ENCODE measurements at regions not wholly inside any gene's neighbourhood (a gene's known extent, or its start where the extent isn't known, plus 50 kb on each side); places are given as distances from the start of the nearest gene placed in this dataset.

DNA sequence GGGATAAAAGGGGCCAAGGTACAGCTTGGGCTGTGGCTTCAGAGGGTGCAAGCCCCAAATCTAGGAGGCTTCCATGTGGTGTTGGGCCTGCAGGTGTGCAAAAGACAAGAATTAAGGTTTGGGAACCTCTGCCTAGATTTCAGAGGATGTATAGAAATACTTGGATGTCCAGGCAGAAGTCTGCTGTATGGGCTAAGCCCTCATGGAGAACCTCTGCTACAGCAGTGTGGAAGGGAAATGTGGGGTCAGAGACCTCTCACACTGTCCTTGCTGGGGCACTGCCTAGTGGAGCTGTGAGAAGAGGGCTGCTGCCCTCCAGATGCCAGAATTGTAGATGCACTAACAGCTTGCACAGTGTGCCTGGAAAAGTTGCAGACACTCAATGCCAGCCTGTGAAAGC is 880.6 kb upstream of the ID2 start:
- RAD21 ChIA-PET (ENCODE audit: low non-redundant PET in 1 of 2, low total read pairs in 2 of 2, uncharacterized antibody in 2 of 2, unreplicated experiment in 2 of 2), result no interaction called here
- H3K9ac ChIP-seq (ENCODE audit: low read length), result no peak overlapping the region
- POLR2A ChIA-PET, result no interaction called here
- H3K27ac ChIP-seq (ENCODE audit: low read depth, low read length), result no peak overlapping the region
- DNase-seq (ENCODE audit: low read depth, low spot score) (no peak), ATAC-seq (no peak)
- intact Hi-C loops (cut with micrococcal nuclease), result no loop called here
- no peak overlapping the region for H2AFZ ChIP-seq (ENCODE audit: low read depth, low read length, poor library complexity, severe bottlenecking)
- H3K4me3 ChIP-seq (replicated peaks in 1 of 2; ENCODE audit: low read depth in 1 of 2, low read length in 2 of 2), result no peak overlapping the region
- BruUV-seq (replicated peaks), result no TSS peak
- CTCF ChIA-PET, result no interaction called here
- H3K27me3 ChIP-seq (ENCODE audit: insufficient read depth, low read length), result no peaks in the 10 kb centered on the region
- TF ChIP-seq CBX3 (IDR thresholded peaks at IDR 0.05; ENCODE audit: low read depth) (no peak), SRF (IDR thresholded peaks at IDR 0.05; ENCODE audit: low read depth) (no peak), EZH2 (IDR thresholded peaks at IDR 0.05) (no peak), RAD21 (IDR thresholded peaks at IDR 0.05; ENCODE audit: low read depth) (no peak), SIN3A (IDR thresholded peaks at IDR 0.05; ENCODE audit: low read depth) (no peak), TCF7L2 (IDR thresholded peaks at IDR 0.05; ENCODE audit: borderline replicate concordance, extremely low read depth, insufficient read depth, insufficient read length) (no peak), JUND (IDR thresholded peaks at IDR 0.05) (no peak), EZH2phosphoT487 (IDR thresholded peaks at IDR 0.05; ENCODE audit: borderline replicate concordance) (no peak), EGR1 (IDR thresholded peaks at IDR 0.05; ENCODE audit: low read depth) (no peak)
- TF ChIP-seq, protein P1, sequence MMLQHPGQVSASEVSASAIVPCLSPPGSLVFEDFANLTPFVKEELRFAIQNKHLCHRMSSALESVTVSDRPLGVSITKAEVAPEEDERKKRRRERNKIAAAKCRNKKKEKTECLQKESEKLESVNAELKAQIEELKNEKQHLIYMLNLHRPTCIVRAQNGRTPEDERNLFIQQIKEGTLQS (IDR thresholded peaks at IDR 0.05), result no peak
- no peaks in the 10 kb centered on the region for H3K79me2 ChIP-seq (ENCODE audit: insufficient read depth, low read length)
- H3K4me1 ChIP-seq (ENCODE audit: control insufficient read depth in 1 of 2, insufficient read depth in 2 of 2, low read length in 2 of 2), result no peaks in the 10 kb centered on the region
- H3K9me2 ChIP-seq (ENCODE audit: insufficient read depth), result no peaks in the 10 kb centered on the region
- no peaks in the 10 kb centered on the region for H4K20me1 ChIP-seq (ENCODE audit: insufficient read depth)
- no peak overlapping the region for H3K4me2 ChIP-seq (ENCODE audit: low read length)
- no peaks in the 10 kb centered on the region for H3K9me3 ChIP-seq (ENCODE audit: control insufficient read depth in 1 of 2, insufficient read depth in 1 of 2, low read depth in 1 of 2, low read length in 2 of 2)
- no peaks in the 10 kb centered on the region for H3K36me3 ChIP-seq (ENCODE audit: control insufficient read depth in 1 of 2, insufficient read depth in 2 of 2, low read length in 2 of 2)

DNA sequence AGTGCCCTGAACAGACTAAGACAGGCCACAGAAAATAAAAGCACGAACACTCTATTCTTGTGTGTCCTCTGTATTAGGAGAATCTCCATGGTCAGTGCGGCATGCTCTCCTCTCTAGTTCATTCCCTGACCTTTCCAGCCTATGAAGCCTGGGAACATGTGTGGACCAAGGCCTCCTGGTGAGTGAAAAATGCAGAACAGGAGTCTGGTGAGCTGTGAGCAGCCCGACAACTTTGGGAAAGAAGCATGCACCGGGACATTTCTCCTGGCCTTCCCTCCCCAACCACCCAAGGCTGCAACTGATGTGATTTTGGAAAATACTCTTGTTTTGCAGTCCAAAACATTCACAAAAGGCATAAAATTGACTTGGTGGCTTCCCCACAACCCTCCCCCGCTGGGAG is 878.3 kb upstream of the ID2 start:
- ChIA-PET POLR2A (no interaction called here), RAD21 (ENCODE audit: low non-redundant PET in 1 of 2, low total read pairs in 2 of 2, uncharacterized antibody in 2 of 2, unreplicated experiment in 2 of 2) (no interaction called here), CTCF (no interaction called here)
- no peak overlapping the region for H3K9ac ChIP-seq (ENCODE audit: low read length)
- TF ChIP-seq YY1 (IDR thresholded peaks at IDR 0.05; ENCODE audit: extremely low read depth, insufficient replicate concordance, low read depth, low read length) (no peak), CEBPB (IDR thresholded peaks at IDR 0.05; ENCODE audit: low read depth) (no peak)
- no peaks in the 10 kb centered on the region for H3K9me2 ChIP-seq (ENCODE audit: insufficient read depth)
- H3K4me1 ChIP-seq (ENCODE audit: control insufficient read depth in 1 of 2, insufficient read depth in 2 of 2, low read length in 2 of 2), result no peaks in the 10 kb centered on the region
- H3K79me2 ChIP-seq (ENCODE audit: insufficient read depth, low read length), result no peaks in the 10 kb centered on the region
- no TSS peak for BruUV-seq (replicated peaks)
- H3K4me2 ChIP-seq (ENCODE audit: low read length), result no peak overlapping the region
- H2AFZ ChIP-seq (ENCODE audit: low read depth, low read length, poor library complexity, severe bottlenecking), result no peak overlapping the region
- no peak for DNase-seq (ENCODE audit: low read depth, low spot score)
- H4K20me1 ChIP-seq (ENCODE audit: insufficient read depth), result no peaks in the 10 kb centered on the region
- H3K4me3 ChIP-seq (replicated peaks in 1 of 2; ENCODE audit: low read depth in 1 of 2, low read length in 2 of 2), result no peak overlapping the region
- no peak overlapping the region for H3K27ac ChIP-seq (ENCODE audit: low read depth, low read length)
- no peaks in the 10 kb centered on the region; the same call in 1 of the 2 replicates for H3K27me3 ChIP-seq (ENCODE audit: insufficient read depth, low read length)
- H3K9me3 ChIP-seq (ENCODE audit: control insufficient read depth in 1 of 2, insufficient read depth in 1 of 2, low read depth in 1 of 2, low read length in 2 of 2), result no peaks in the 10 kb centered on the region
- intact Hi-C loops (cut with micrococcal nuclease), result no loop called here
- H3K36me3 ChIP-seq (ENCODE audit: control insufficient read depth in 1 of 2, insufficient read depth in 2 of 2, low read length in 2 of 2), result no peaks in the 10 kb centered on the region
- ATAC-seq, result no peak
